Panc1 (cell line): ENCODE measurements at regions not wholly inside any gene's neighbourhood (a gene's known extent, or its start where the extent isn't known, plus 50 kb on each side); places are given as distances from the start of the nearest gene placed in this dataset.

Source experiments
- ATAC-seq: fragments of 200-7000 bp; cut with Tn5 transposase; 2 replicates; pipeline ENCODE4 v1.9.1; 2020; ENCODE audit warnings: mild to moderate bottlenecking, moderate library complexity
- BruUV-seq: library from RNA; stranded (reverse); fragments of 400-500 nt; replicated peaks from 2 replicates; lab custom pipeline; 2021; lab: Mats Ljungman, UMichigan
- CTCF ChIA-PET: fragments of 300-600 bp; sonication (Branson Sonifier 250); formaldehyde crosslinking; loops from one replicate; lab custom pipeline; 2022; ENCODE audit warnings: antibody characterized with exemption; lab: Charles Lee
- POLR2A ChIA-PET: fragments of 300-600 bp; sonication (Branson Sonifier 250); formaldehyde crosslinking; loops from one replicate; lab custom pipeline; 2022; ENCODE audit warnings: antibody characterized with exemption; lab: Charles Lee
- DNase-seq: peaks from one replicate; pipeline ENCODE4 v3.0.0-alpha.2; 2010; ENCODE audit warnings: low read depth, low spot score
- H3K27ac ChIP-seq: 2 replicates; pipeline ENCODE4 v1.5.1; 2011; ENCODE audit warnings: mild to moderate bottlenecking, low read length, inconsistent platforms
- H3K27me3 ChIP-seq: fragments of 200-500 bp; sonication (Bioruptor generic); 2 replicates; pipeline ENCODE4 v1.6.0; 2014; ENCODE audit warnings: low read length, inconsistent platforms; ENCODE audit not compliant: control insufficient read depth, insufficient read depth
- H3K36me3 ChIP-seq: fragments of 200-500 bp; sonication (Bioruptor generic); 2 replicates; pipeline ENCODE4 v1.5.1; 2014; ENCODE audit warnings: inconsistent platforms, mild to moderate bottlenecking, low read length, moderate library complexity; ENCODE audit not compliant: control insufficient read depth, insufficient read depth
- H3K4me1 ChIP-seq: 2 replicates; pipeline ENCODE4 v1.5.1; 2011; ENCODE audit warnings: inconsistent platforms, mild to moderate bottlenecking, low read length, moderate library complexity; ENCODE audit not compliant: control insufficient read depth, insufficient read depth
- H3K4me3 ChIP-seq, 2 experiments: 2 replicates each; pipeline ENCODE4 v1.5.1; 2011 to 2012; ENCODE audit warnings: low read depth in 2 of 2, low read length in 2 of 2, mild to moderate bottlenecking in 2 of 2, inconsistent platforms in 1 of 2, moderate library complexity in 1 of 2
- H3K9me3 ChIP-seq: fragments of 200-500 bp; sonication (Bioruptor generic); 2 replicates; pipeline ENCODE4 v1.5.1; 2014; ENCODE audit warnings: low read depth, mild to moderate bottlenecking, inconsistent platforms, low read length, moderate library complexity; ENCODE audit not compliant: control insufficient read depth, insufficient read depth
- CTCF ChIP-seq: fragments of 450-650 bp; IDR thresholded peaks from 2 replicates; pipeline ENCODE4 v1.5.1; 2017; ENCODE audit warnings: mild to moderate bottlenecking
- POLR2AphosphoS5 ChIP-seq: IDR thresholded peaks from 2 replicates; pipeline ENCODE4 v1.6.1; 2012; ENCODE audit warnings: mild to moderate bottlenecking, low read depth, low read length, moderate library complexity
- REST ChIP-seq, 2 experiments: IDR thresholded peaks; 2 replicates each; pipeline ENCODE4 v1.6.1; 2011 to 2012; ENCODE audit warnings: low read depth in 2 of 2, control low read depth in 1 of 2, low read length in 1 of 2, mild to moderate bottlenecking in 1 of 2, moderate library complexity in 1 of 2; ENCODE audit not compliant: insufficient read depth in 1 of 2
- SIN3A ChIP-seq: IDR thresholded peaks from 2 replicates; pipeline ENCODE4 v1.6.1; 2012; ENCODE audit warnings: low read depth, mild to moderate bottlenecking, low read length, moderate library complexity, borderline replicate concordance; ENCODE audit not compliant: insufficient read depth
- TCF7L2 ChIP-seq: IDR thresholded peaks from 2 replicates; pipeline ENCODE4 v1.6.1; 2011; ENCODE audit warnings: mild to moderate bottlenecking, low read depth, low read length, inconsistent platforms
- in situ Hi-C: cut with HindIII; loops from 2 replicates; pipeline ENCODE4 v1.10.0; 2016; ENCODE audit warnings: low sequenced_read_pairs, low pct_unique_long_range_greater_than_20kb
- intact Hi-C: fragments of 100-400 bp; cut with micrococcal nuclease; formaldehyde crosslinking; loops from one replicate; pipeline ENCODE4 v1.10.0; 2022; ENCODE audit not compliant: unreplicated experiment

- no TSS peak for BruUV-seq
- DNase-seq: no peak
- Histone ChIP-seq H3K4me3 (no peak overlapping the region), H3K27me3 (no peaks in the 10 kb centered on the region), H3K36me3 (no peaks in the 10 kb centered on the region), H3K27ac (no peak overlapping the region), H3K4me1 (no peaks in the 10 kb centered on the region), H3K9me3 (no peaks in the 10 kb centered on the region)
- intact Hi-C loops (no loop called here), in situ Hi-C loops (no loop called here)
- no peak for ATAC-seq
- POLR2A ChIA-PET: no interaction called here
- no peak for TF ChIP-seq CTCF
- TF ChIP-seq REST (IDR thresholded peaks at IDR 0.05; ENCODE audit: insufficient read depth in 1 of 2, low read depth in 2 of 2, low read length in 1 of 2): no peak
- TF ChIP-seq POLR2AphosphoS5: no peak
- TF ChIP-seq SIN3A: no peak
- CTCF ChIA-PET: no interaction called here
Measured at GRCh38 chr18:62663731-62664336, 51.5 kb upstream of the PHLPP1 start.

GRCh38 chr18:62664414-62664813 is 50.9 kb upstream of the PHLPP1 start:
- ChIA-PET CTCF (no interaction called here), POLR2A (no interaction called here)
- in situ Hi-C loops: no loop called here
- Histone ChIP-seq H3K27ac (no peak overlapping the region), H3K36me3 (no peaks in the 10 kb centered on the region), H3K9me3 (no peaks in the 10 kb centered on the region), H3K27me3 (no peaks in the 10 kb centered on the region), H3K4me3 (no peak overlapping the region), H3K4me1 (no peaks in the 10 kb centered on the region)
- DNase-seq: no peak
- no peak for TF ChIP-seq CTCF
- BruUV-seq: no TSS peak
- no peak for ATAC-seq
- intact Hi-C loops: no loop called here

GRCh38 chr18:62665188-62665587 is 50.2 kb upstream of the PHLPP1 start:
- ChIA-PET CTCF (no interaction called here), POLR2A (no interaction called here)
- no peaks in the 10 kb centered on the region for H3K4me1 ChIP-seq
- no peak overlapping the region for H3K4me3 ChIP-seq
- in situ Hi-C loops (no loop called here), intact Hi-C loops (no loop called here)
- no peaks in the 10 kb centered on the region for H3K36me3 ChIP-seq
- no peak overlapping the region for H3K27ac ChIP-seq
- TF ChIP-seq TCF7L2 (no peak), CTCF (no peak), SIN3A (no peak), REST (IDR thresholded peaks at IDR 0.05; ENCODE audit: insufficient read depth in 1 of 2, low read depth in 2 of 2, low read length in 1 of 2) (no peak), POLR2AphosphoS5 (no peak)
- BruUV-seq: no TSS peak
- ATAC-seq: no peak
- H3K27me3 ChIP-seq: no peaks in the 10 kb centered on the region
- H3K9me3 ChIP-seq: no peaks in the 10 kb centered on the region
- no peak for DNase-seq
